ENCODE measurements at regions not wholly inside any gene's neighbourhood (a gene's known extent, or its start where the extent isn't known, plus 50 kb on each side); places are given as distances from the start of the nearest gene placed in this dataset.

GRCh38 chr15:22236469-22236868, 156.1 kb downstream of the OR4M2 start:
- ChIA-PET RAD21 (ENCODE audit: low non-redundant PET in 1 of 2, low total read pairs in 2 of 2, uncharacterized antibody in 2 of 2, unreplicated experiment in 2 of 2) (no interaction called here), CTCF (no interaction called here), POLR2A (no interaction called here)
- Histone ChIP-seq H3K27ac (ENCODE audit: low read depth, low read length) (no peak overlapping the region), H2AFZ (ENCODE audit: low read depth, low read length, poor library complexity, severe bottlenecking) (no peak overlapping the region), H3K4me3 (replicated peaks in 1 of 2; ENCODE audit: low read depth in 1 of 2, low read length in 2 of 2) (no peak overlapping the region), H3K9me3 (ENCODE audit: control insufficient read depth in 1 of 2, insufficient read depth in 1 of 2, low read depth in 1 of 2, low read length in 2 of 2) (peaks cover 40 to 57% of the 10 kb centered on the region in 2 experiments; a peak in 2 of 4 replicates), H3K79me2 (ENCODE audit: insufficient read depth, low read length) (no peaks in the 10 kb centered on the region), H3K36me3 (ENCODE audit: control insufficient read depth in 1 of 2, insufficient read depth in 2 of 2, low read length in 2 of 2) (no peaks in the 10 kb centered on the region), H4K20me1 (ENCODE audit: insufficient read depth) (no peaks in the 10 kb centered on the region), H3K9ac (ENCODE audit: low read length) (no peak overlapping the region), H3K4me2 (ENCODE audit: low read length) (no peak overlapping the region), H3K9me2 (ENCODE audit: insufficient read depth) (no peaks in the 10 kb centered on the region), H3K4me1 (ENCODE audit: control insufficient read depth in 1 of 2, insufficient read depth in 2 of 2, low read length in 2 of 2) (no peaks in the 10 kb centered on the region), H3K27me3 (ENCODE audit: insufficient read depth, low read length) (no peaks in the 10 kb centered on the region)
- DNase-seq (ENCODE audit: low read depth, low spot score) (no peak), ATAC-seq (no peak)
- BruUV-seq (replicated peaks), result no TSS peak
- intact Hi-C loops (cut with micrococcal nuclease), result no loop called here
- no peak for TF ChIP-seq SP1 (IDR thresholded peaks at IDR 0.05; ENCODE audit: low read depth)
- no peak for TF ChIP-seq EGR1 (IDR thresholded peaks at IDR 0.05; ENCODE audit: low read depth)
- no peak for TF ChIP-seq EZH2 (IDR thresholded peaks at IDR 0.05)
- no peak for TF ChIP-seq ZBTB33 (IDR thresholded peaks at IDR 0.05; ENCODE audit: extremely low read depth, insufficient replicate concordance, low read length)
- no peak for TF ChIP-seq MAX (IDR thresholded peaks at IDR 0.05)
- TF ChIP-seq POLR2AphosphoS5 (IDR thresholded peaks at IDR 0.05; ENCODE audit: low read depth, low read length), result no peak
- TF ChIP-seq SIN3A (IDR thresholded peaks at IDR 0.05; ENCODE audit: low read depth), result no peak
- TF ChIP-seq POLR2A (IDR thresholded peaks at IDR 0.05; ENCODE audit: borderline replicate concordance, extremely low read depth, insufficient read depth, insufficient read length), result no peak
- no peak for TF ChIP-seq CEBPB (IDR thresholded peaks at IDR 0.05; ENCODE audit: low read depth)
- TF ChIP-seq CTCF (IDR thresholded peaks at IDR 0.05 in 2 of 3, conservative IDR thresholded peaks at IDR 0.05 in 1 of 3; ENCODE audit: borderline replicate concordance in 1 of 3, insufficient read depth in 1 of 3, low read depth in 2 of 3, low read length in 2 of 3), result no peak
- TF ChIP-seq ATF3 (IDR thresholded peaks at IDR 0.05), result no peak
- TF ChIP-seq CBX3 (IDR thresholded peaks at IDR 0.05; ENCODE audit: low read depth), result no peak
- TF ChIP-seq EZH2phosphoT487 (IDR thresholded peaks at IDR 0.05; ENCODE audit: borderline replicate concordance), result no peak
- no peak for TF ChIP-seq ZNF274 (IDR thresholded peaks at IDR 0.05; ENCODE audit: low read depth, low read length)
- no peak for TF ChIP-seq SRF (IDR thresholded peaks at IDR 0.05; ENCODE audit: low read depth)
- TF ChIP-seq JUND (IDR thresholded peaks at IDR 0.05), result no peak
- TF ChIP-seq TCF7L2 (IDR thresholded peaks at IDR 0.05; ENCODE audit: borderline replicate concordance, extremely low read depth, insufficient read depth, insufficient read length), result no peak
- no peak for TF ChIP-seq FOSL1 (IDR thresholded peaks at IDR 0.05; ENCODE audit: low read depth)
- no peak for TF ChIP-seq ZFX (IDR thresholded peaks at IDR 0.05)
- no peak for TF ChIP-seq RAD21 (IDR thresholded peaks at IDR 0.05; ENCODE audit: low read depth)
